Ammon's horn (tissue), 1 donor: ENCODE measurements at regions not wholly inside any gene's neighbourhood (a gene's known extent, or its start where the extent isn't known, plus 50 kb on each side); places are given as distances from the start of the nearest gene placed in this dataset.
A peak's percentile ranks its signal among the peaks of the same experiment; 100 is the strongest.
"Not testable (repeated sequence)": the region's sequence is repeated elsewhere in the genome, so short reads cannot be mapped to it uniquely, and the experiment has no call there.

Source experiments
- DNase-seq: peaks from one replicate; pipeline ENCODE4 v3.0.0-alpha.2; 2016; ENCODE audit warnings: low spot score

DNA sequence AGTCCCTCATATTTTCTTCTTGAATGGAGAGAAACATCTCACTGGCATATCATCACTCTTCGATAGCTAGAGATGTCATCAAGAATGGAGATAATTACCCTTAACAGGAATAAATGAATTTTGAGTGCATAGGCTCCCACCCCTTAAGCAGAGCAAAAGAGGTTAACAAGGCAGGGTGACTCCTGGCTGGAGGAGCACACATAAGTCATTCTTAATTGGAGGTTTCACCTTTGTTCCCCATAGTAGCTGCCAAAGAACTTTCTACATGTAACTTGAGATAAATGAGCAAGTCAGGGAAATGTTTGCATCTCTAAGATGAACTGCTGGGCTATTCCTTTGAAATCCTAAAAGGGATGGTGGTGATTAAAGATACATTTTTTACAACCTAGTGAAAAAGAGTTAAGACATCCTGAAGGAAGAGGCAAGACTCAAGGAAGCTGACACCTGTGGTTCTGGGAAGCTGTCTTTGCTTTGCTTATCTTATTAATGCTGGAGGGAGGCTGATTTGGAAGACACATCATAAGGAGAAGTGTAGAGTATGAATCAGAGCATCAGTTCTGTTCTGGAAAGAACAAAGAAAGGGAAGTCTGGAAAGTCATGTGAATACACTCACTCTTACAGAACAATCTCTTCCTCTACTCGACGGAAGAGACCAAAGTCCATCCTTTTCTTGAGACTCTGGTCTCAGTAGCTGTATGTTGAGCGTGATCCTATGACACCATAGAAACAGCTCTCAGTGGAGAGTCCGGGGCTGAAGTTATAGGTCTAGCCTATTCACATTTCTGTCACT is 326.3 kb downstream of the OSTF1 start:
- peak; percentile 16 for DNase-seq

DNA sequence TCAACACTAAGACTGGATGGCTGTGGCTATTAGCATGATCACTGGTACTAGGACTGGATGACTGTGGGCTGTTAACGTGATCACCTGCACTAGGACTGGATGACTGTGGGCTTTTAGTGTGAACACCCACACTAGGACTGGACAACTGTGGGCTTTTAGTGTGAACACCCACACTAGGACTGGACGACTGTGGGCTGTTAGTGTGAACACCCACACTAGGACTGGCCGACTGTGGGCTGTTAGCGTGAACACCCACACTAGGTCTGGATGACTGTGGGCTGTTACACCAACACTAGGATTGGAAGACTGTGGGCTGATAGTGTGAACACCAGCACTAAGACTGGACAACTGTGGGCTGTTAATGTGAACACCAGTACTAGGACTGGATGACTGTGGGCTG is 329.2 kb downstream of the OSTF1 start:
- DNase-seq: no peak

DNA sequence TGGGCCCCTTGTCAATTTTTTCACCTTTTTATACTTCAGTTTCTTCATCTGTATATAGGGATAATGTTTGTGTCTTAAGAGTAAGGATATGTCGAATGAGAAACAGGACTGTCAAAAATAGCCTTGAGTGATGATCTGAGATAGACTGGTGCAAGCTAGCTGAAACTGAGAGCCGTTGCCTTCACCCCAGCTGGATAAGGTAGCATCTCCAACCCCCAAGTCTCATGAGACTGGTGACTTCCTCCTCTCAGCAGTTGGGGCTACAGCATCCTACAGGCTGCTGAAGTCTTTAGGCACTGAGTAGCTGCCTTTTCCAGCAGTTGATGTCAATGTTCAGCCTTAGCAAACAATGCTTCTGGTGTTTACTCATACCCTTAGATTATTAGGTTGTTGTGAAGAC is 330.2 kb downstream of the OSTF1 start:
- no peak for DNase-seq

DNA sequence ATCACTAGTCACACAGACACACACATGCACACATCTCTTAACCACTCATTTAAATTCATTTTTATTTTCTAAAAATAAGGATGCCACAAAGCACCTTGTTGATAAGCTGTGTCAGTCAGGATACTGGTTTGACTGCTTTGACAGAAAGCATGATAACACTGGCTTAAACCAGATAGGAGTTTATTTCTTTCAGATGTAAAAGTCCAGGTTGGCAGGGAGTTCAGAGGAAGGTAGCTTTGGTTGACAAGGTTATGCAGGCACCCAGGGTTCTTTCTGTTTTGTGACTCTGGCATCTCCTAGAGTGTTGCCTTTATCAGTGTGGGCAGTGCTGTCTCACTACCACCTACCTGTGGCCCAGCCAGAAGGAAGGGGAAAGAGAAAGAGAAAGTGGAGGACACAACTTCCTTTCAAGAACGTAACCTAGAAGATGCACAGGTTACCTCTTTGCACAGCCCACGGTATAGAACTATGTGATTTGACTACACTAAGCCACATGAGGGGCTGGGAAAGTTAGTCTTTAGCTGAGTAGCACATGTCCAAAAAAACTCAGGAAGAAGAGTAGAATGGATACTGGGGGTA is 334.7 kb downstream of the OSTF1 start:
- no peak for DNase-seq

DNA sequence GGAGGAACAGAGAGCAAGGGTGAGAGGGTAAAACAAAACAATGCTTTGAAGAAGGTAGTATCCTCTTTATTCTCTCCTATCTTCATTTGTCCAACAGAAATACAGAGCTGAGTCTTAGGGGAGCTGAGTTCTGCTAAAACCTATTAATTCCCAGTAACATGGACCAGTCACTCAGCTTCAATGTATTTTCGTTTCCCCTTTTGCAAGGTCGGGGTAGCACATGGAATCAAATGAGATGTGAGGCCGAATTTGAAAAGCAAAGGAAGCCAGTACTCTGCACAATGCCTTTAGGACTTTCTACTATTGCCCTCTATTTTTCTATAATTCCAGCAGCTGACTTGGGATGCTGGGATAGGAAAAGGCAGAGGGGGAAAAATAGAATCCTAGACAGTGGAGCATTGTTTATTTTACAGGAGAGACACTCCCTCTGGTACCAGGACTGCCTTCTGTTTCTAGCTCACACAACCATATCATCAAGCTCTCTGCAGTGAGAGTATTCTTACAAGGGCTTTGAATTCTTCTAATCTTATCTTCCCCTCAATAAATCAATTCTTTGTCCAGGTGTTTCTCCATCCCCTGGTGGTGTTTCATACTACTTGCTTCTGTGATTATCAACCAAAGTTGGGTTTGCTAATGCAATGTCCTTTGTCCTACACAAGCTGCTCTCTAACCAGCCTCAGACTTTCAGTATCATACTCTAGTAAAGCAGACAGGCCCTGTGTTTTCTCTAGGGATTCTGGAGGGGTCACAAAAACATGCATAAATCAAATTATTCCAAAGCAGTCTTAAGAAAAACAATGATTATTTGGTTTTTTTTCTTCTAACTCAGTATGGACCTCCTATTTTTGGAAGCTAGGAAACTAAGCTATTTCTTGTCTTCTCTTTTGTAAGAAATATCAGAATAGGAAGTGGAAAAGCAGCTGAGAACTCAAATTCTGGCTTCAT is 341.5 kb downstream of the OSTF1 start:
- DNase-seq: peak; percentile 55

DNA sequence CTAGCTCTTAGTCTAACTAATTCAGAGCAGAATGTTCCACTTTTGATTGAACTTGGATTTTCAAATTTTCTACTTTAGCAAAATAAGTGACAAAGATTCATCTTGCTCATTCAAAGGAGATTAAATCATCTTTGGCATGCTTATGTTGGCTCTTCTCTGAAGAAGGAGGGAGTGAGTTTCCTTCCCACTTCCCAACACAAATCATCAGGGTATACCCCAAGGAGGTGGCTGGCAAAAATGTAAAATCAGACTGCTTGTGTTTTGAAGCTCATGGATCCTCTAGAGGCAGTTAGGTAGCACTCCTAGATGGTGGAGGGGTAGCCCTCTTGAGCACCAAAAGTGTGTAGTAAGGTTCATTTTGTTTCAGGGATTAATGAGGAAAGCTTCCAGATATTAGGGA is 343.1 kb downstream of the OSTF1 start:
- no peak for DNase-seq

DNA sequence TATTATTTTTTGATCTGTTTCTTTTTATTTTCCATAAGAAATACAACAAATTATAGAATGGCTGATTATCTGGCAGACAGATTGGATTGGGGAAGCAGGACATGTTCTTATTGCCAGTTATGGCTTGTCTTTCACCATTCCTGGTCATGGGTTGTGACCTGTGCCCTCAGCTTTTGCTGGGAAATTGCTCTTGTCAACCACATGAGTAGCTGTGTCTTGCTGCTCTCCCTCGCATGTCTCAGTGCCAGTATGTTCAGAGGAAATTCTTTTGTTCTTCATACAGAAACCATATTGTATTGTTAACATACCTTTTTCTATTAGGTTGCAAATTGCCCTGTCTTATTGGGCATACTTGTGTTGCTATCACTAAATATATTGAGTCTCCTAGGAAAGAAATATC is 344.1 kb downstream of the OSTF1 start:
- no peak for DNase-seq

DNA sequence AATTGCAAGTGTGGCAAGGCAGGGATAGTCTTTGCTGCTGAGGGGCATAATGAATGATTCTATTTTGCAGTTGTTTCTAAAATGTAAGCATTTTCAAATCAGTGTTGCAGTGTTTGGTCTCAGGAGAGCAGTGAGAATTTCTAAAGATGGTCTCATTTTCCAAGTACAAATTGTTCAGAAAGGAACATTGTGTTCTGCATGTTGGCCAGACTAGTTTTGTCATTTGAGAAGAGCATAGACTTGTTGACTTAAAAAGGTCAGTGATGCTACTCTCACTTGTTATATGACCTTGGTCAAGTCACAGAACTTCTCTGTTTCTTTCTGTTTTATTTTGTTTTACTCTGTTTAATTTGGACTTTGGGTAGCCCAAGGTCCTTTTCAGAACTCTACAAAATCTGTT is 344.6 kb downstream of the OSTF1 start:
- DNase-seq: no peak

DNA sequence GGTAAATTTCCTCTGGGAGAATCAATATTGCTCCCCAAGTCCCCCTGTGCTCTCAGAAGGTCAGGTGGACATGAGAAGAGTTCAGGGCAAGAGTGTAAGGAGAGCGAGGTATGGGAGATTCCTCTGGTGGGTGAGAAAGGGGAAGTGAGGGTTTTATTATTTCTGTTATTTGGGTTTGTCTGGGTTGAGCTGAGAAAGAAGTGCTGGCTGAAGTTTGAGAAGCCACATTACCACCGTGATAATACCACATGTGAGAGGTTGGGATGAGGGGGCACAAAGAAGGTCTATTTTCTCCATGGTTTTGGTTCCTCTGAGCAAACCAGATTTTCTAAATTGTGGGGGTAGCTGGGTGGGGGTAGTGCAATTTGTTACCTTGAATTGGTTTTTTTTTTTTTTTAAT is 350.4 kb downstream of the OSTF1 start:
- no peak for DNase-seq

DNA sequence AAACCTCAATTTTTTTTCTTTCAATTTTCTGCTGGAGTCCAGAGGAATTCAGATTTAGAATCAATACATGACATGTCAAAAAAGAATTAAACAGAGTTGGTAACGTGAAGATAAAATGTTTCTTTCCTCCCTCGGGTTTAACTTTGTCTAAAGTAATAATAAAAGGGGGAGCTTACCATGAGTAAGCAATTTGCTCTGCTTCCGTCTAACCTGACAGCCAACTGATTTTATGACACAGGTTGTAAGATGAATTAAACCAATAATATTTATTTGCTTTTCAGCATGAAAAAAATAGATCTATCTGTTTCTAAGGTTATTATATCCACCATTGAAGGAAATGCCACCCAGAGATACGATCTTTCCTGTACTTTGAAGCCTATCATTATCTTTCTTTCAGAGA is 352.6 kb downstream of the OSTF1 start:
- no peak for DNase-seq

DNA sequence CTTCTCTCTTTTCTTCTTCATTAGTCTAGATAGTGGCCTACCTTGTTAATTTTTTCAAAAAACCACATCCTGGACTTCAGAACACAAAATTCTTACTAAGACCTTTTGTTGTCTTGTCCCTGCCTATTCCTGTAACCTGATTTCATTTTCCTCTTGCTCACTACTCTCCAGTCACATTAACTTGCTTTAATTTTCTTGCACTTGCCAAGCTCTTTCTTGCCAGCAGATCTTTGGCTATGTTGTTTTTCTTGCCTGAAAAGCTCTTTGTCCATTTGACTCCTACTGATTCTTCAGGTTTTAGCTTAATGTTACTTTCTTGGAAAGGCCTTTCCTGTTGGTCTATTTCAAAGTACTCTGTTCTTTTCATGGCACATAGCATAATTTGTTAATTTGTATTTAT is 356.8 kb downstream of the OSTF1 start:
- no peak for DNase-seq

DNA sequence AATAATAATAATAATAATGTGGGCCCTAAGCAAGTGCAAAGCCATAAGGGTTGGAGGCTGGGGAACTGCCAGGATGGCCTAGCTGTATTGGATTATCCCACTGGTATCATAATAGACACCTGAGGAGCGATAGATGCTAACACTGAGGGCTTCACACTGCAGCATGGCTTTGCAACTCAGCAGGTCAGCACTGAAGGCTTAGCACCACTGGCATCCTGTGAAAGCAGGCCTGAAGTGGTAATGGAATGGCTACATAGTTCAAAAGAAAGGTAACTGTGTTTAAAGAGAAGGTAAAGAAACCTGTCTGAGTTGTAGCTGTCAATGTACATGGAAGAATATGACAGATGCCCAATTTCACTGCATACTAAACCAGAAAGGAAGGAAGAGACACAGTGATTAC is 359.0 kb downstream of the OSTF1 start:
- DNase-seq: no peak

DNA sequence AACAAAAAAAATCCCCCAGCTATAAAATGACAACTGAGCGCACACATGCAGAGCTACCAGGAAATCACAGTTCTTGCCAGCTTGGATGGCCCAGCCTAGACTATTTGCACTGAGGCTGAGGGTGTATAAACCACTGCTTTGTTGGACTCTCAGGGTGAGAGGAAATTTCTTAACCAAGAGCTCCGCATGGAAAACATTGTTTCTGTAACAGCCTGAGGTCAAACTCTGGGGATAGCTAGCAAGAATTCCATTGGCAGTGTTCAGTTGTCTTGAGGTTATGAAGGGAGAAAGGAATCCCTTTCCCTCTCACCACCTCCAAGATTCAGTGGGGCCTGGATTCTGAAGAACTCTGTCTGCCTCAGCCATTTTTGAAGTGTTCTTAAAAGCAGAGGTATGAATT is 360.0 kb downstream of the OSTF1 start:
- no peak for DNase-seq

DNA sequence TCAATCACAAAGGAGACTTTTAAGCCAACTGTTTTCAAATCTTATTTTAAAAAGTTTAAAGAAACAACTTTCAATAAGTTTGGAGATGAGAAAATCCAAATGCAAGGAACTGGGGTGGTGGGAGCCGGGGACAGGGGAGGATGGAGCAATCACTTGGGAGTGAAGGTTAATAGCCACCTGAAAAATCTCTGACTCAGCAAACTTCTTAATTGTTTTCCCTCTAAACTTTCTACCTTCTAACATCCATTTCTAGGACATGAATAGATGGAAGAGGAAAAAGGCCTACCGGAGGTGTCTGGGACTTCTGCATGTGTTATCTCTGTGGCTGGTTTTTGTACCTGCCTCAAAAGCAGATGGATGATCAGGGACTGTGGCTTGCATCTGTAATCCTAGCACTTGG is 360.6 kb downstream of the OSTF1 start:
- no peak for DNase-seq

DNA sequence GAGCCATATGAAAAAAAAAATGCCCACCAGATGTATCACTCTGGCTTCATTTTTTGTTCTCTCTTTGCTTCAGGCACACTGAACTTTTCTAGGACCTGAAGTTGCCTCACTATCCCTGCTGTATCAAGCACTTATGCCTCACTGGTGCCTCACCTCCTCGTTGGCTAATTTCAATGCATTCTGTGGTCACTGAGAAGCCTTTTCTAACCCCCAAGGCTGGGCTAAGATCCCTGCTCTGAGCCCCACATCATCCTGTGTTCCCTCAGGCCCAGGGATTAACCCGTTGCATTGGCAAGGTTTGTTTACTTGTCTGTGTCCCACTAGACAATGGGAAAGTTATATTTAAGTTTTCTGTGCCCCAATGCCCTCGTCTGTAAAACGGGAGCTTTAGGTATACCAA is 362.7 kb downstream of the OSTF1 start:
- DNase-seq: no peak

DNA sequence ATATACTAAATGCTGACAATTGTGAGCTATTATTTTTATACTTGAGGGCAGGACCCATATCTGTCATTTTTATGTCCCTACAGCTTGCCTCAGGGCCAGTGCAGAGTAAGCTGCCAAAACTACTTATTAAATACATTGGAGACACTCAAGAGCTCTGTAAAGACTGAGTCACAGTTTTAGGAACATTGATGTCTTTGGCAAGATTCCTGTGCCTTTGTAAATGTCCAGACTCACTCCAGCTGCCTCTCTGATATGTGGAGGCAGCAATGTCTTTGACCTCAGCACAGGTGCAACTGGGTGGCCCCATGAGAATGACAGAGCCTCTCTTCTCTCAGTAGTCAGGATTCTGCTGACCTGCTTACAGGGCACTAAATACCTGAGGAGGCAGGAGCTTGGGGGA is 363.2 kb downstream of the OSTF1 start:
- no peak for DNase-seq

DNA sequence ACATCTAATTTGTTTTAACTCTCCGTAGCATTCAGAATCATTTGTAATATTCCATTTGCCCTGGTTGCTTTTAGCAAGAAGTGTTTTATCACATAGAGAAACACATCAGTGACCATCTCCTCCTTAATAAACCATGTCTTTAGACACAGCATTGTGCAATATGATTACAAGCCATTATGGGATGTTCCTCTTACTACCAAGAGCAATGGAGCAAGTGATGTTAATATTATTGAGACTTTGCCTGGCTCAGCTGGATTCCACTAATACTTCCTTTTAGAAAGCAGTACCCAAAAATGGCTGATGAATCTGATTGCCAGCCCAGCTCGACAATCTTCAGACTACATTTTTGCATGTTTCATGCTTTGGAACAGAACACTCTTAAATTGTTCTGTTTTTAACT is 364.2 kb downstream of the OSTF1 start:
- peak; percentile 18 for DNase-seq

DNA sequence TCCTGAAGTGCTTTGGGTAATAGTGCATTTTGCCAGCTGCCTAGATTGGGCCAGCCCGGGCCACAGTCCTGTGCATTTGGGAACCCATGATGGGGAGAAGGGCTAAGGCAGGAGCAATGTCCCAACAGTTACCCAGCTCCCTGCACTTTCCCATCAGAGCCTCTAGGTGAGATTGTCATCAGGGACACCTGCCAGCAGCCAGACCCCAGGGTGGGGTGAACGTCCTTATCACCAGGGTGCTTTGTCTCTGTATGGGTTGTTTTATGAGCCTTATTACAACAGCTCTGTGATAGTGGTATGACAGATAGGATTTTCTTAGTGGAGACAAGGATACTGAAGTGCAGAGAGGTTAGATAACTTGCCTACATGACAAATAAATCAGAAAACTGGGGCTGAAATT is 365.7 kb downstream of the OSTF1 start:
- DNase-seq: no peak

DNA sequence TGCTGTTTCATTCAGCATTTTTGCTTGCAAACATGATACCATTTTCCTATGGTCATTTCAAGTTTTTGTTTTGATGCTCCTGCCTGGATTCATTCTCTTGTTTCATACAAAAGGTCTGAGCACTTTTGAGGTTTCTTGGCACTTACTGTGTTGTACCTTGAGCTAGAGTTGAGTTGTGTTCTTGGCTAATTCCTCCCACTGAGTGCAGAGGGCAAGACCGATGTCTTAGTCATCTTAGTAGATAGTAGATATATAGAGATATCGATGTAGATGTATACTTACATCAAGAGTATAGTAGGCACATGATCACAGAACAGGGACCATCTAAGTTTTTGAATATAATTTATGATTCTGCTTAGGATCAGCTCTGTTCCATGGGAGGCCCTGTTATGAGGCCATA is 366.6 kb downstream of the OSTF1 start:
- DNase-seq: no peak

DNA sequence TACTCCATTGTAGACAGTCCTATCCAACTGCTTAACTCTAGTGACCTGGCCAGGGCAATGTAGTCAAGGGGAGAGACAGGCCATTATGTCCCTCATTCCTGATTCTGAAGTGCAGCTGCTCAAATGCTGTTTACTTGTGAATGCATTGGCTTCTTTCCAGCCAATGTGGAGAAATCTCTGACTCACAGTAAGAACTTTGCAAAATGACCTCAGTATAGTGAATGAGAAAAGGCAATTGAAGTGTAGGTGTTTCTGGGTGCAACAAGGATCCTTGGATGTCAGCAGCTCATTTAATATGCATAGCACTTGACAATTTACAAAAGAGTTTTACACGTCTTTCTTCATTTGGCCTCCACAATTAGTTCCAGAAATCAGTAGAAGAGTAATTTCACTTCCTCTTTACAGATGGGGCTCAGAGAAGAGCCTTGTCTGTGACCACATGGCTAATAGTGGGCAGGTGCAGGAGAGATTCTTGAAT is 367.2 kb downstream of the OSTF1 start:
- peak; percentile 24 for DNase-seq

DNA sequence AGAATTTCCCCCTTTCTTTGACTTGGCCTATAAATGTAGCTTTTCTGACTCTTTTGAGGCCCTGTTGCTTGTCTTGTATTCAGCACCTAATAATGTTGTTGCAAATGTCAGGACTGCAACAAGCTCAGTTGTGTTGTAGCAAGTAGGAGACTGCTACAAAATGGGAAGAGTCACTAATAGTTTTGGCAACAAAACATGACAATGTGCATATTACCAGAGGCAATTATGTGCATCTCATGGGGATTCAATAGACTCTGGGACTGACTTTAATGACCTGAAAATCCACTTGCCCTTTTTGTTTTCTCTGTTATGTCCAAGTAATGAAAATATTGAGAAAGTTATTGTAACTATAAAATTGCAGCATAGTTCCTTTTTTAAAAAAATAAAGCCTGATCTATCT is 368.4 kb downstream of the OSTF1 start:
- no peak for DNase-seq

DNA sequence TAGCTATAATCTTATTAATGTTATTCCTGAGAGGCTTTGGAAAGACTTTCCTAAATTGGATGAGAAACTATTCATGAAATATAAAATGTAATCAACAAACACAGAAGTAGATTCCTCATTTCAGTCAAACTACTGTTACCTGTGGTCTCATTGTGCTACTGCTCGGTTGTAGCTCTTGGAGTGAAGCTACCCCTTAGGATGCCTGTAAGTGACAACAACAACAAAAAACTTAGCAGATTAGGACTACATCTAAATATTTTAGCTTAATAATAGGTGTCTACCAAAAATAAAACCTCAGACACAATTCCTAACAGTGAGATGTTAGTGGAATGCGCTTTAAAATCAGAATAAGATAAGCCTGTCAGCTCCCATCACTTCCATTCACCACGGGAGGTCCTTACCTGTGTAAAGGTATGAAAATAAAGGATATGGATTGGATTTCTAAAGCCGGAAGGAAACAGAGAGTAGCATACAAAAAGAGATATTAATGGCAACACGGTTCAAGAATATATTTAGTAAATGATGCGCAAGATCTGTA is 369.2 kb downstream of the OSTF1 start:
- no peak for DNase-seq

DNA sequence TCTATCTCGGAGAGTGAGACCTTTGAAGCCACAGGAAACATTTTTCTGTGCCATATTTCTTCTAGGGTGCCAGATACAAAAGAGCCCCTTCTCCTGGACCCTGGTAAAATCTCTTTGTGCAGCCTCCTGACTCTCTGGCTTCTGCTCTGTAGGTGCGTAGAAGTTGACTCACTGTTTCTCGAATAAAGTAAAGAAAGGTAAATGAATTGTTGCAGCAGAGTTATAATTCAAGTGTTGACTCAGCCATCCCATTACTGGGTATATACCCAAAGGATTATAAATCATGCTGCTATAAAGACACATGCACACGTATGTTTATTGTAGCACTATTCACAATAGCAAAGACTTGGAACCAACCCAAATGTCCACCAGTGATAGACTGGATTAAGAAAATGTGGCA is 371.0 kb downstream of the OSTF1 start:
- DNase-seq: not testable (repeated sequence)
